ENCODE measurements at regions not wholly inside any gene's neighbourhood (a gene's known extent, or its start where the extent isn't known, plus 50 kb on each side); places are given as distances from the start of the nearest gene placed in this dataset.

DNA sequence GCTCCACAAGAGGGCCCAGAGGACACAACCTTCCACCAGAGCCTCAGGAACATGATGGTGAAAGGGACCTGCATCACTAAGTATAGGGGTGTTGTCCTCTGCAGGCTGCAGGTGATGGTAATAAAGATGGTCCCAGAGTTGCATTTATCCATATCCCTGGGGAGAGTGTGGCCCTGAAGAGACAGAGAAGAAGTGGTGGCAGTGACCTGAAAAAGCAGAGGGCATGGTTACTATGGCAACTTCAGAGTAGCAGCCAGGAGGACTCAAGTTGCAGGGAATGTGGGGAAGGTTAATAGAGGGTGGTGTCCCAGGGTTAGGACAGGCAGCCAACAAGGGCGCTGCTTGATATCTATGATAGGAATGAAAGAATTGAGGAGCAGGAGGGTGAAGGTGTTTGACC lies 57.1 kb downstream of the HLA-A start:
- POLR2A ChIA-PET, result no interaction called here
- no peak for ATAC-seq
- WGBS (ENCODE audit: low lambda C conversion rate), result 57% methylated on average over 1 of the region's 1 CpG
- Histone ChIP-seq H2AFZ (ENCODE audit: low read length) (no peak overlapping the region), H3K27me3 (ENCODE audit: control insufficient read depth in 1 of 2, insufficient read depth in 2 of 2, low read length in 2 of 2) (no peaks in the 10 kb centered on the region; a peak in 1 of 5 replicates), H3K36me3 (replicated peaks in 1 of 2; ENCODE audit: control insufficient read depth in 1 of 2, insufficient read depth in 2 of 2, low read length in 2 of 2) (no peaks in the 10 kb centered on the region), H4K20me1 (ENCODE audit: insufficient read depth, low read length) (no peaks in the 10 kb centered on the region), H3K79me2 (ENCODE audit: insufficient read depth, low read length) (no peaks in the 10 kb centered on the region), H3K4me1 (ENCODE audit: insufficient read depth, low read length) (no peaks in the 10 kb centered on the region), H3K27ac (ENCODE audit: extremely low read length, insufficient read depth, low read length) (no peak overlapping the region), H3K4me2 (ENCODE audit: low read depth, low read length) (no peak overlapping the region), H3K9ac (ENCODE audit: insufficient read depth, low read depth, low read length) (no peak overlapping the region), H3K4me3 (replicated peaks in 1 of 3; ENCODE audit: insufficient read depth in 1 of 3, low read depth in 2 of 3, low read length in 3 of 3) (no peak overlapping the region), H3K9me3 (ENCODE audit: low read length) (no peaks in the 10 kb centered on the region)
- TF ChIP-seq ZBTB1 (CRISPR knock-in tag; IDR thresholded peaks at IDR 0.05; ENCODE audit: borderline replicate concordance) (no peak), NCOA5 (CRISPR knock-in tag; IDR thresholded peaks at IDR 0.05) (no peak), SIX1 (CRISPR knock-in tag; IDR thresholded peaks at IDR 0.05; ENCODE audit: borderline replicate concordance) (no peak)
- TF ChIP-seq, protein P1, sequence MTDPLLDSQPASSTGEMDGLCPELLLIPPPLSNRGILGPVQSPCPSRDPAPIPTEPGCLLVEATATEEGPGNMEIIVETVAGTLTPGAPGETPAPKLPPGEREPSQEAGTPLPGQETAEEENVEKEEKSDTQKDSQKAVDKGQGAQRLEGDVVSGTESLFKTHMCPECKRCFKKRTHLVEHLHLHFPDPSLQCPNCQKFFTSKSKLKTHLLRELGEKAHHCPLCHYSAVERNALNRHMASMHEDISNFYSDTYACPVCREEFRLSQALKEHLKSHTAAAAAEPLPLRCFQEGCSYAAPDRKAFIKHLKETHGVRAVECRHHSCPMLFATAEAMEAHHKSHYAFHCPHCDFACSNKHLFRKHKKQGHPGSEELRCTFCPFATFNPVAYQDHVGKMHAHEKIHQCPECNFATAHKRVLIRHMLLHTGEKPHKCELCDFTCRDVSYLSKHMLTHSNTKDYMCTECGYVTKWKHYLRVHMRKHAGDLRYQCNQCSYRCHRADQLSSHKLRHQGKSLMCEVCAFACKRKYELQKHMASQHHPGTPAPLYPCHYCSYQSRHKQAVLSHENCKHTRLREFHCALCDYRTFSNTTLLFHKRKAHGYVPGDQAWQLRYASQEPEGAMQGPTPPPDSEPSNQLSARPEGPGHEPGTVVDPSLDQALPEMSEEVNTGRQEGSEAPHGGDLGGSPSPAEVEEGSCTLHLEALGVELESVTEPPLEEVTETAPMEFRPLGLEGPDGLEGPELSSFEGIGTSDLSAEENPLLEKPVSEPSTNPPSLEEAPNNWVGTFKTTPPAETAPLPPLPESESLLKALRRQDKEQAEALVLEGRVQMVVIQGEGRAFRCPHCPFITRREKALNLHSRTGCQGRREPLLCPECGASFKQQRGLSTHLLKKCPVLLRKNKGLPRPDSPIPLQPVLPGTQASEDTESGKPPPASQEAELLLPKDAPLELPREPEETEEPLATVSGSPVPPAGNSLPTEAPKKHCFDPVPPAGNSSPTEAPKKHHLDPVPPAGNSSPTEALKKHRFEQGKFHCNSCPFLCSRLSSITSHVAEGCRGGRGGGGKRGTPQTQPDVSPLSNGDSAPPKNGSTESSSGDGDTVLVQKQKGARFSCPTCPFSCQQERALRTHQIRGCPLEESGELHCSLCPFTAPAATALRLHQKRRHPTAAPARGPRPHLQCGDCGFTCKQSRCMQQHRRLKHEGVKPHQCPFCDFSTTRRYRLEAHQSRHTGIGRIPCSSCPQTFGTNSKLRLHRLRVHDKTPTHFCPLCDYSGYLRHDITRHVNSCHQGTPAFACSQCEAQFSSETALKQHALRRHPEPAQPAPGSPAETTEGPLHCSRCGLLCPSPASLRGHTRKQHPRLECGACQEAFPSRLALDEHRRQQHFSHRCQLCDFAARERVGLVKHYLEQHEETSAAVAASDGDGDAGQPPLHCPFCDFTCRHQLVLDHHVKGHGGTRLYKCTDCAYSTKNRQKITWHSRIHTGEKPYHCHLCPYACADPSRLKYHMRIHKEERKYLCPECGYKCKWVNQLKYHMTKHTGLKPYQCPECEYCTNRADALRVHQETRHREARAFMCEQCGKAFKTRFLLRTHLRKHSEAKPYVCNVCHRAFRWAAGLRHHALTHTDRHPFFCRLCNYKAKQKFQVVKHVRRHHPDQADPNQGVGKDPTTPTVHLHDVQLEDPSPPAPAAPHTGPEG (CRISPR knock-in tag; IDR thresholded peaks at IDR 0.05), result no peak
- TF ChIP-seq, protein P2, sequence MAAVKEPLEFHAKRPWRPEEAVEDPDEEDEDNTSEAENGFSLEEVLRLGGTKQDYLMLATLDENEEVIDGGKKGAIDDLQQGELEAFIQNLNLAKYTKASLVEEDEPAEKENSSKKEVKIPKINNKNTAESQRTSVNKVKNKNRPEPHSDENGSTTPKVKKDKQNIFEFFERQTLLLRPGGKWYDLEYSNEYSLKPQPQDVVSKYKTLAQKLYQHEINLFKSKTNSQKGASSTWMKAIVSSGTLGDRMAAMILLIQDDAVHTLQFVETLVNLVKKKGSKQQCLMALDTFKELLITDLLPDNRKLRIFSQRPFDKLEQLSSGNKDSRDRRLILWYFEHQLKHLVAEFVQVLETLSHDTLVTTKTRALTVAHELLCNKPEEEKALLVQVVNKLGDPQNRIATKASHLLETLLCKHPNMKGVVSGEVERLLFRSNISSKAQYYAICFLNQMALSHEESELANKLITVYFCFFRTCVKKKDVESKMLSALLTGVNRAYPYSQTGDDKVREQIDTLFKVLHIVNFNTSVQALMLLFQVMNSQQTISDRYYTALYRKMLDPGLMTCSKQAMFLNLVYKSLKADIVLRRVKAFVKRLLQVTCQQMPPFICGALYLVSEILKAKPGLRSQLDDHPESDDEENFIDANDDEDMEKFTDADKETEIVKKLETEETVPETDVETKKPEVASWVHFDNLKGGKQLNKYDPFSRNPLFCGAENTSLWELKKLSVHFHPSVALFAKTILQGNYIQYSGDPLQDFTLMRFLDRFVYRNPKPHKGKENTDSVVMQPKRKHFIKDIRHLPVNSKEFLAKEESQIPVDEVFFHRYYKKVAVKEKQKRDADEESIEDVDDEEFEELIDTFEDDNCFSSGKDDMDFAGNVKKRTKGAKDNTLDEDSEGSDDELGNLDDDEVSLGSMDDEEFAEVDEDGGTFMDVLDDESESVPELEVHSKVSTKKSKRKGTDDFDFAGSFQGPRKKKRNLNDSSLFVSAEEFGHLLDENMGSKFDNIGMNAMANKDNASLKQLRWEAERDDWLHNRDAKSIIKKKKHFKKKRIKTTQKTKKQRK (IDR thresholded peaks at IDR 0.05; ENCODE audit: low read length), result no peak
- intact Hi-C loops (cut with micrococcal nuclease; ENCODE audit: unreplicated experiment), result no loop called here
- no peak for DNase-seq (ENCODE audit: low spot score)
- BruUV-seq (replicated peaks), result no TSS peak
- in situ Hi-C loops (cut with HindIII; ENCODE audit: extremely low pct_ligation_motif_present, low pct_unique_long_range_greater_than_20kb), result no loop called here
- CTCF ChIA-PET (ENCODE audit: low intra/inter-chr PET ratio, low total read pairs), result no interaction called here
- FAIRE-seq, result no peak

Measured in HepG2 (cell line).